ENCODE measurements at regions not wholly inside any gene's neighbourhood (a gene's known extent, or its start where the extent isn't known, plus 50 kb on each side); places are given as distances from the start of the nearest gene placed in this dataset.

- no peak overlapping the region for H3K4me3 ChIP-seq (ENCODE audit: low read depth in 2 of 2, low read length in 2 of 2)
- POLR2A ChIA-PET = no interaction called here
- no peaks in the 10 kb centered on the region for H3K36me3 ChIP-seq (ENCODE audit: control insufficient read depth, insufficient read depth, low read length)
- H3K9me3 ChIP-seq (ENCODE audit: control insufficient read depth, insufficient read depth, low read depth, low read length) = no peaks in the 10 kb centered on the region
- TF ChIP-seq TCF7L2 (IDR thresholded peaks at IDR 0.05; ENCODE audit: low read depth, low read length) (no peak), SIN3A (IDR thresholded peaks at IDR 0.05; ENCODE audit: borderline replicate concordance, insufficient read depth, low read depth, low read length) (no peak), CTCF (IDR thresholded peaks at IDR 0.05) (no peak), POLR2AphosphoS5 (IDR thresholded peaks at IDR 0.05; ENCODE audit: low read depth, low read length) (no peak), REST (IDR thresholded peaks at IDR 0.05; ENCODE audit: insufficient read depth in 1 of 2, low read depth in 2 of 2, low read length in 1 of 2) (no peak)
- no peaks in the 10 kb centered on the region for H3K4me1 ChIP-seq (ENCODE audit: control insufficient read depth, insufficient read depth, low read length)
- intact Hi-C loops (cut with micrococcal nuclease; ENCODE audit: unreplicated experiment) = no loop called here
- H3K27ac ChIP-seq (ENCODE audit: low read length) = no peak overlapping the region
- H3K27me3 ChIP-seq (ENCODE audit: control insufficient read depth, insufficient read depth, low read length) = no peaks in the 10 kb centered on the region
- CTCF ChIA-PET = no interaction called here
- no peak for ATAC-seq
- BruUV-seq (replicated peaks) = no TSS peak
- no peak for DNase-seq (ENCODE audit: low read depth, low spot score)
- in situ Hi-C loops (cut with HindIII; ENCODE audit: low pct_unique_long_range_greater_than_20kb, low sequenced_read_pairs) = no loop called here
These were observed 351.6 kb downstream of the SOCS6 start for GRCh38 chr18:70640336-70640887.

GRCh38 chr18:70636991-70637390 lies 348.1 kb downstream of the SOCS6 start:
- DNase-seq (ENCODE audit: low read depth, low spot score) (no peak), ATAC-seq (no peak)
- H3K9me3 ChIP-seq (ENCODE audit: control insufficient read depth, insufficient read depth, low read depth, low read length) = no peaks in the 10 kb centered on the region
- BruUV-seq (replicated peaks) = no TSS peak
- no peaks in the 10 kb centered on the region for H3K36me3 ChIP-seq (ENCODE audit: control insufficient read depth, insufficient read depth, low read length)
- intact Hi-C loops (cut with micrococcal nuclease; ENCODE audit: unreplicated experiment) (no loop called here), in situ Hi-C loops (cut with HindIII; ENCODE audit: low pct_unique_long_range_greater_than_20kb, low sequenced_read_pairs) (no loop called here)
- no peak overlapping the region for H3K27ac ChIP-seq (ENCODE audit: low read length)
- no peak for TF ChIP-seq SIN3A (IDR thresholded peaks at IDR 0.05; ENCODE audit: borderline replicate concordance, insufficient read depth, low read depth, low read length)
- no peaks in the 10 kb centered on the region; the same call in 1 of the 2 replicates for H3K4me1 ChIP-seq (ENCODE audit: control insufficient read depth, insufficient read depth, low read length)
- no peak overlapping the region for H3K4me3 ChIP-seq (ENCODE audit: low read depth in 2 of 2, low read length in 2 of 2)
- no peaks in the 10 kb centered on the region for H3K27me3 ChIP-seq (ENCODE audit: control insufficient read depth, insufficient read depth, low read length)
- POLR2A ChIA-PET = no interaction called here
- CTCF ChIA-PET = no interaction called here

- Histone ChIP-seq H3K27ac (ENCODE audit: low read length) (peak overlapping the region; percentile 12; the same call in 1 of the 2 replicates), H3K27me3 (ENCODE audit: control insufficient read depth, insufficient read depth, low read length) (no peaks in the 10 kb centered on the region), H3K36me3 (ENCODE audit: control insufficient read depth, insufficient read depth, low read length) (no peaks in the 10 kb centered on the region), H3K9me3 (ENCODE audit: control insufficient read depth, insufficient read depth, low read depth, low read length) (no peaks in the 10 kb centered on the region), H3K4me1 (ENCODE audit: control insufficient read depth, insufficient read depth, low read length) (no peaks in the 10 kb centered on the region; the same call in 1 of the 2 replicates), H3K4me3 (ENCODE audit: low read depth in 2 of 2, low read length in 2 of 2) (no peak overlapping the region)
- intact Hi-C loops (cut with micrococcal nuclease; ENCODE audit: unreplicated experiment) (no loop called here), in situ Hi-C loops (cut with HindIII; ENCODE audit: low pct_unique_long_range_greater_than_20kb, low sequenced_read_pairs) (no loop called here)
- ChIA-PET POLR2A (no interaction called here), CTCF (no interaction called here)
- TF ChIP-seq TCF7L2 (IDR thresholded peaks at IDR 0.05; ENCODE audit: low read depth, low read length) (no peak), CTCF (IDR thresholded peaks at IDR 0.05) (no peak), REST (IDR thresholded peaks at IDR 0.05; ENCODE audit: insufficient read depth in 1 of 2, low read depth in 2 of 2, low read length in 1 of 2) (no peak)
- BruUV-seq (replicated peaks) = no TSS peak
- ATAC-seq (no peak), DNase-seq (ENCODE audit: low read depth, low spot score) (no peak)
These were observed 345.8 kb downstream of the SOCS6 start for GRCh38 chr18:70634576-70635147.
